HL-60 (cell line): ENCODE measurements at regions not wholly inside any gene's neighbourhood (a gene's known extent, or its start where the extent isn't known, plus 50 kb on each side); places are given as distances from the start of the nearest gene placed in this dataset.

Experiments used
- POLR2AphosphoS5 ChIP-seq: IDR thresholded peaks from 2 replicates; pipeline ENCODE4 v1.6.1; 2012; ENCODE audit warnings: low read depth
- TF ChIP-seq, protein P1 (sequence below): IDR thresholded peaks from one replicate; pipeline ENCODE4 v1.5.1; 2011; ENCODE audit warnings: low read length, control low read depth, inconsistent platforms; ENCODE audit not compliant: insufficient read depth
- TF ChIP-seq, protein P2 (sequence below): IDR thresholded peaks from 2 replicates; pipeline ENCODE4 v1.6.1; 2012; ENCODE audit warnings: low read depth; ENCODE audit not compliant: insufficient replicate concordance

DNA sequence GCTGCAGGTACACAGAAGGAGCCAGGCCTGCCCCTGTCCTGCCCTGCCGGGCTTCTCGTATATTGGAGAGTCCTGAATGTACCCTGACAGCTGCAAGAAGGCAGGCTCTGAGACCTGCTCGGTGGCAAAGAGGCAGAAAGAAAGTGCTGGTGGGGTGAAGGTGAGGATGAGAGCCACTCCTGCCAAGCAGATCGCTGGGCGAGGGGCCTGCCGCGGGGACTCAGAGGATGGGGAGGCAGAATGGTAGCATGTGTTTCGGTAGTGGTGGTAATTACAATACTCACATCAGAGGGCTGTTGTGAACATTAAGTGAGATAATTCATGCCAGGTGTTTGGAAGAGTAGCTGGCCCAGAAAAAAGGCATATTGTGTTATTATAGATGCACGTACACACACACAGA, 56.6 kb upstream of the SLC22A23 start:
- TF ChIP-seq, protein P1, sequence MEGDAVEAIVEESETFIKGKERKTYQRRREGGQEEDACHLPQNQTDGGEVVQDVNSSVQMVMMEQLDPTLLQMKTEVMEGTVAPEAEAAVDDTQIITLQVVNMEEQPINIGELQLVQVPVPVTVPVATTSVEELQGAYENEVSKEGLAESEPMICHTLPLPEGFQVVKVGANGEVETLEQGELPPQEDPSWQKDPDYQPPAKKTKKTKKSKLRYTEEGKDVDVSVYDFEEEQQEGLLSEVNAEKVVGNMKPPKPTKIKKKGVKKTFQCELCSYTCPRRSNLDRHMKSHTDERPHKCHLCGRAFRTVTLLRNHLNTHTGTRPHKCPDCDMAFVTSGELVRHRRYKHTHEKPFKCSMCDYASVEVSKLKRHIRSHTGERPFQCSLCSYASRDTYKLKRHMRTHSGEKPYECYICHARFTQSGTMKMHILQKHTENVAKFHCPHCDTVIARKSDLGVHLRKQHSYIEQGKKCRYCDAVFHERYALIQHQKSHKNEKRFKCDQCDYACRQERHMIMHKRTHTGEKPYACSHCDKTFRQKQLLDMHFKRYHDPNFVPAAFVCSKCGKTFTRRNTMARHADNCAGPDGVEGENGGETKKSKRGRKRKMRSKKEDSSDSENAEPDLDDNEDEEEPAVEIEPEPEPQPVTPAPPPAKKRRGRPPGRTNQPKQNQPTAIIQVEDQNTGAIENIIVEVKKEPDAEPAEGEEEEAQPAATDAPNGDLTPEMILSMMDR = no peak
- TF ChIP-seq POLR2AphosphoS5 = no peak
- TF ChIP-seq, protein P2, sequence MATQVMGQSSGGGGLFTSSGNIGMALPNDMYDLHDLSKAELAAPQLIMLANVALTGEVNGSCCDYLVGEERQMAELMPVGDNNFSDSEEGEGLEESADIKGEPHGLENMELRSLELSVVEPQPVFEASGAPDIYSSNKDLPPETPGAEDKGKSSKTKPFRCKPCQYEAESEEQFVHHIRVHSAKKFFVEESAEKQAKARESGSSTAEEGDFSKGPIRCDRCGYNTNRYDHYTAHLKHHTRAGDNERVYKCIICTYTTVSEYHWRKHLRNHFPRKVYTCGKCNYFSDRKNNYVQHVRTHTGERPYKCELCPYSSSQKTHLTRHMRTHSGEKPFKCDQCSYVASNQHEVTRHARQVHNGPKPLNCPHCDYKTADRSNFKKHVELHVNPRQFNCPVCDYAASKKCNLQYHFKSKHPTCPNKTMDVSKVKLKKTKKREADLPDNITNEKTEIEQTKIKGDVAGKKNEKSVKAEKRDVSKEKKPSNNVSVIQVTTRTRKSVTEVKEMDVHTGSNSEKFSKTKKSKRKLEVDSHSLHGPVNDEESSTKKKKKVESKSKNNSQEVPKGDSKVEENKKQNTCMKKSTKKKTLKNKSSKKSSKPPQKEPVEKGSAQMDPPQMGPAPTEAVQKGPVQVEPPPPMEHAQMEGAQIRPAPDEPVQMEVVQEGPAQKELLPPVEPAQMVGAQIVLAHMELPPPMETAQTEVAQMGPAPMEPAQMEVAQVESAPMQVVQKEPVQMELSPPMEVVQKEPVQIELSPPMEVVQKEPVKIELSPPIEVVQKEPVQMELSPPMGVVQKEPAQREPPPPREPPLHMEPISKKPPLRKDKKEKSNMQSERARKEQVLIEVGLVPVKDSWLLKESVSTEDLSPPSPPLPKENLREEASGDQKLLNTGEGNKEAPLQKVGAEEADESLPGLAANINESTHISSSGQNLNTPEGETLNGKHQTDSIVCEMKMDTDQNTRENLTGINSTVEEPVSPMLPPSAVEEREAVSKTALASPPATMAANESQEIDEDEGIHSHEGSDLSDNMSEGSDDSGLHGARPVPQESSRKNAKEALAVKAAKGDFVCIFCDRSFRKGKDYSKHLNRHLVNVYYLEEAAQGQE = no peak
